Tibial nerve (tissue), 3 donors: ENCODE measurements at regions not wholly inside any gene's neighbourhood (a gene's known extent, or its start where the extent isn't known, plus 50 kb on each side); places are given as distances from the start of the nearest gene placed in this dataset.

Experiments
- POLR2A ChIP-seq, 2 donors: fragments of 450-650 bp; IDR thresholded peaks; one replicate each; pipeline ENCODE4 v1.6.1; 2017; ENCODE audit warnings: antibody characterized with exemption in 2 of 2, mild to moderate bottlenecking in 2 of 2, moderate library complexity in 2 of 2
- TF ChIP-seq, protein P1 (sequence below), 5 experiments: fragments of 200-600 bp in 3 of 5; fragments of 450-650 bp in 2 of 5; sonication (generic) in 3 of 5; IDR thresholded peaks; one replicate each; pipeline ENCODE4 v1.5.1; 2016 to 2019; ENCODE audit warnings: antibody characterized with exemption in 5 of 5, mild to moderate bottlenecking in 3 of 5, moderate library complexity in 2 of 5

DNA sequence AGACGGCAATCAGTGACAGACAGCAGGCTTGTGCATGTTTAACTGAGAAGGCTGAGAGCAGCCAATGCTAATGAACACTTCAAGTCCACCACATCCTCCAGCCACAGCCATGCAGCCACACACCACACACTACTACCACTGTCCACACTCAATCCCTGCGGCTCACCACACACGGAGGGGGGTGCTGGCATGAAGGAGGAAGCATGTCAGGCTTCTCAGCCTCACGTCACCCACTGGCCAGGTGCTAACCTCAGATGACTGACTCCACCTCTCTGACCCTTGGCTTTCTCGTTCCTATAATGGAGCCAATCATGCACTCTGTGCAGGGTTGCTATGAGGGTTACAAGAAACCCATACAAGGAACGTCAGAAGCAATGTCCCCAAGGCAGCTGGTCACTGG, 165.4 kb upstream of the RNF32 start:
- TF ChIP-seq, protein P1, sequence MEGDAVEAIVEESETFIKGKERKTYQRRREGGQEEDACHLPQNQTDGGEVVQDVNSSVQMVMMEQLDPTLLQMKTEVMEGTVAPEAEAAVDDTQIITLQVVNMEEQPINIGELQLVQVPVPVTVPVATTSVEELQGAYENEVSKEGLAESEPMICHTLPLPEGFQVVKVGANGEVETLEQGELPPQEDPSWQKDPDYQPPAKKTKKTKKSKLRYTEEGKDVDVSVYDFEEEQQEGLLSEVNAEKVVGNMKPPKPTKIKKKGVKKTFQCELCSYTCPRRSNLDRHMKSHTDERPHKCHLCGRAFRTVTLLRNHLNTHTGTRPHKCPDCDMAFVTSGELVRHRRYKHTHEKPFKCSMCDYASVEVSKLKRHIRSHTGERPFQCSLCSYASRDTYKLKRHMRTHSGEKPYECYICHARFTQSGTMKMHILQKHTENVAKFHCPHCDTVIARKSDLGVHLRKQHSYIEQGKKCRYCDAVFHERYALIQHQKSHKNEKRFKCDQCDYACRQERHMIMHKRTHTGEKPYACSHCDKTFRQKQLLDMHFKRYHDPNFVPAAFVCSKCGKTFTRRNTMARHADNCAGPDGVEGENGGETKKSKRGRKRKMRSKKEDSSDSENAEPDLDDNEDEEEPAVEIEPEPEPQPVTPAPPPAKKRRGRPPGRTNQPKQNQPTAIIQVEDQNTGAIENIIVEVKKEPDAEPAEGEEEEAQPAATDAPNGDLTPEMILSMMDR (IDR thresholded peaks at IDR 0.05): no peak
- TF ChIP-seq POLR2A (IDR thresholded peaks at IDR 0.05): no peak
